Choroid plexus epithelial cell (primary cell): ENCODE measurements at regions not wholly inside any gene's neighbourhood (a gene's known extent, or its start where the extent isn't known, plus 50 kb on each side); places are given as distances from the start of the nearest gene placed in this dataset.

ENCODE experiments used
- DNase-seq: peaks from one replicate; pipeline ENCODE4 v3.0.0-alpha.2; 2010; ENCODE audit warnings: low read depth
- H3K4me3 ChIP-seq: 2 replicates; pipeline ENCODE4 v1.5.1; 2011; ENCODE audit warnings: low read depth, mild to moderate bottlenecking, control low read depth, low read length, moderate library complexity
- TF ChIP-seq, protein P1 (sequence below): conservative IDR thresholded peaks from 2 replicates; pipeline ENCODE4 v1.5.1; 2011; ENCODE audit warnings: low read depth, mild to moderate bottlenecking, control low read depth, inconsistent platforms, low read length, moderate library complexity

DNA sequence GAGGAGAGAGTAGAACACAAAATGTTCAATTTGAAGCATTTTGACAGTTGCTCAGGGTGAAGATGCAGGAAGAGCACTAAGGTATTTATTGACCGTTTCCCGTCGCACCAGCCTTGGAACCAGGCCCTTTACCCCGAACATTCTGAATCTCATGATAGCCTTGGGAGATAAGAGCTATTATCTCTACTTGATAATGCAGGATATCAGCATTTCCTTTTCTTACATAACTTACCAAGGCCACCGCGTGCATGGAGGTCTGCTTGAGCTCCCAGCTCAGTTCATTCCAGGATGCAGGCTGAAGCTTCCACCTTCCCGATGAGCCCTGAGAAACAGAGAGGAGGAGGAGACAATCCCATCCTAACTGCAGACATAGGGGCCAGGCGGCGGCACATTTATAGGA lies 324.2 kb upstream of the COBL start:
- H3K4me3 ChIP-seq = no peak overlapping the region
- TF ChIP-seq, protein P1, sequence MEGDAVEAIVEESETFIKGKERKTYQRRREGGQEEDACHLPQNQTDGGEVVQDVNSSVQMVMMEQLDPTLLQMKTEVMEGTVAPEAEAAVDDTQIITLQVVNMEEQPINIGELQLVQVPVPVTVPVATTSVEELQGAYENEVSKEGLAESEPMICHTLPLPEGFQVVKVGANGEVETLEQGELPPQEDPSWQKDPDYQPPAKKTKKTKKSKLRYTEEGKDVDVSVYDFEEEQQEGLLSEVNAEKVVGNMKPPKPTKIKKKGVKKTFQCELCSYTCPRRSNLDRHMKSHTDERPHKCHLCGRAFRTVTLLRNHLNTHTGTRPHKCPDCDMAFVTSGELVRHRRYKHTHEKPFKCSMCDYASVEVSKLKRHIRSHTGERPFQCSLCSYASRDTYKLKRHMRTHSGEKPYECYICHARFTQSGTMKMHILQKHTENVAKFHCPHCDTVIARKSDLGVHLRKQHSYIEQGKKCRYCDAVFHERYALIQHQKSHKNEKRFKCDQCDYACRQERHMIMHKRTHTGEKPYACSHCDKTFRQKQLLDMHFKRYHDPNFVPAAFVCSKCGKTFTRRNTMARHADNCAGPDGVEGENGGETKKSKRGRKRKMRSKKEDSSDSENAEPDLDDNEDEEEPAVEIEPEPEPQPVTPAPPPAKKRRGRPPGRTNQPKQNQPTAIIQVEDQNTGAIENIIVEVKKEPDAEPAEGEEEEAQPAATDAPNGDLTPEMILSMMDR = no peak
- no peak for DNase-seq

DNA sequence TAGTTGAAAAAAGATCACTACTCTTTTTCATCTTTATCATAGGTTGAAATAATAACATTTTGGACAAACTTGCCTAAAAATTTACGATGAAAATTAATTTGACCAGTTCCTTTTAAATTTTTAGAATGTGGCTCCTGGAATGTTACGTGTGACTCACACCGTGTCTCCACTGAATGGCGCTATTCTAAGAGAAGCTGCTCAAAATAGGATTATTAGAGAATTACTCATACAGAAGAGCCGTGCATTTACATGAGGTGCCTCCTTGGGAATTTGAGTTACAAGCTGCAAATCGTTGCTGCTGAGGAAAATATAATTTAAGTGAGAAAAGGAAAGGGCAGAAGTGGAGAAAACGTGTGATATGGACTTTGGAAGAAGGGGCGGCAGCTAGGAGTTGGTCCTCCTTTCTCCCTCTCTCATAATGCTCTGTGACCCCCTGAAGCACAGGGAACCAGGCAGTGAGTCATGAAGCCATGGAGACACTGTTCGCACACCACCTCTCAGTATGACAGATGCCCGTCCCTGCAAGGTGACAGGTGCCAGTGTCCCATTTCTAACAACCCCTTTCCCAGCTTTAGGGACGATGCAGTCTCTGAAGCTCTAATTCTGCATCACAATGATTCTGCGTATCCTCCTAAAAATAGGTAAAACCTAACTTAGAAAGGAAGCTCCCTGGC lies 323.2 kb upstream of the COBL start:
- TF ChIP-seq, protein P1 = no peak
- DNase-seq = no peak
- no peak overlapping the region for H3K4me3 ChIP-seq

DNA sequence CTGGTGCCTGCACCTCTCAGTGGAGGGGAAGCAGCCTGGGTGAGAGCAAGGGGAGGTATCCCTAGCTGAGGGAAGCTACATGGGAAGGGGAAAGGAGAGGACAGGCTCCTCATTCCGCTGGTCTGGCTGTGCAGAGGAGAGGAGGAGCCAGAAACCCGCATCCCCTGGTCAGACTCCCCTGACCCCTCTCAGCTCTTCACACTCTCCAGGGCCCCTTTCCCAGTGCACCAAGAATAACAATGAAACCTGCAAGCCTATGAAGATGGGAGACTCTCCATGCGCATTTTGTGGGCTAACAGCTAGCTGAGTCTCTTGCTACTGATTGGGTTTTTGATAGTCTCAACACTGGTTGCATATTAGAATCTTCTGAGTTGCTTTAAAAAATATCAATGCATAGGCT lies 319.9 kb upstream of the COBL start:
- DNase-seq = no peak
- TF ChIP-seq, protein P1 = no peak
- H3K4me3 ChIP-seq = no peak overlapping the region

DNA sequence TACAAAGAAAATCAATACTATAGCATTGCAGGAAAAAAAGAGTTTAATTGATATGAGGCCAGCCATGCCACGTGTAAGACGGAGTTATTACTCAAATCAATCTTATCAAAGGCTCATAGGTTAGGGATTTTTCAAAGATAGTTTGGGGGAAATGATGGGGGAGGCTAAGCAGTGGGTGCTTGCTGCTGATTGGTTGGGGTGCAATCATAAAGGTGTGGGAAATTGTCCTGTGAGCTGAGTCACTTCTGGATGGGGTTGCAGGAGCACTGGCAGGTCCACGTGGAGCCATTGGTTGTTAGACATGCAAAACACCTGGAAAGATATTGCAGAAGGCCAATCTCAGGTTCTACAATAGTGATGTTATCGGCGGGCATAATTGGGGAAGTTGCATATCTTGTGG lies 319.2 kb upstream of the COBL start:
- H3K4me3 ChIP-seq = no peak overlapping the region
- TF ChIP-seq, protein P1 = no peak
- DNase-seq = no peak

DNA sequence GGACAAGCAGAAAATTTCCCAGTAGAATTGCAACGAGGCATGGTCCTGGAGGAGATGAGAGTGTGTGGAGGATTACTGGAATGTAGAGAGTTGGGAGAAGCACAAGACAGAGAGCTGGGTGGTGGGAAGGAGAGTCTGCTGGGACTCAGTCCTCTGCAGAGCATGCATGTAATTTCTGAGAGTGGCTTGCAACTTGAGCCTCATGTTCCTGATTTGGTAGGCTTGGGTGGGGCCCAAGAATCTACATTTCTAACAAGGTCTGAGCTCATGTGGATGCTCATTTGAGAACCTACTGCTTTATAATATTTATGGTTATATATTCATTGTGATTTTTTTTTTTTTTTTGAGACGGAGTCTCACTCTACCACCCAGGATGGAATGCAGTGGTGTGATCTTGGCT lies 317.9 kb upstream of the COBL start:
- no peak for DNase-seq
- TF ChIP-seq, protein P1 = no peak

DNA sequence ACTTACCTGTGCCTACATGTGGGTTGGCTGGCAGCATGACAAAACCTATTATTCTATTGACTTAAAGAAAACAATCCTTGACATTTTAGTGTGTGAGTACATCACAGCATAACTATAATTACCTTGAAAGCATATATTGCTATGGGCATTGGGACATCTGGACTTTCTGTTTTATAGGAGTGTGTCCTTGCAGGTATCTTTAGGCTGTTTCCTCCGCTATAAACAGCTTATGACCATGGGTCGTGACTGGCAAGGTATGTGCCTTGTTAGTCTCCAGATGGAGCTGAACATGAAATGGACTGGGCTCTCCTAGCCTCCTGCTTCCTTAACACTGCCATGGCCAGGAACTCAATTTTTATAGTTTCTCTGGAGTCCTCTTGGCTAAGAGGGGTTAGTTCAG lies 317.4 kb upstream of the COBL start:
- no peak for DNase-seq
- TF ChIP-seq, protein P1 = no peak
- H3K4me3 ChIP-seq = no peak overlapping the region

More for the DNA sequence above, 317.9 kb upstream of the COBL start:
- H3K4me3 ChIP-seq = no peak overlapping the region

DNA sequence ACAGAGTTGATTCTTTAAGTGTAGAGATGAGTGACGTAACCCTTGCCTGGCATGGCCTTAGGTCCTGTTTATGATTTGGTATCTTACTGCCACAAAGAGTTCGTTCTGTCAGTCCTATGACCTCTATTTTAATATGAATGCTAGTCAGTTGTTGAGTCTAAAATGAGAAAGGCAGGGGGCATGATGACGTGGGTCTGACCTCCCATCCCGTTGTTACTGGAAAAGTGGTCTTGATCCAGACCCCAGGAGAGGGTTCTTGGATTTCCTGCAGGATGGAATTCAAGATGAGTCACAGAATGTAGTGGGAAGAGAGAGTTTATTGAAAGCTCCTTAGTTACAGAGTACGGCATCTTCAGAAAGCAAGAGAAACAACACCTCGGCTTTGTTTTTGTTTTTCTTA lies 317.0 kb upstream of the COBL start:
- no peak overlapping the region for H3K4me3 ChIP-seq
- DNase-seq = no peak
- TF ChIP-seq, protein P1 = no peak
